IMR-90 (cell line): ENCODE measurements at regions not wholly inside any gene's neighbourhood (a gene's known extent, or its start where the extent isn't known, plus 50 kb on each side); places are given as distances from the start of the nearest gene placed in this dataset.

Experiments
- ATAC-seq: fragments of 200-7000 bp; cut with Tn5 transposase; 2 replicates; pipeline ENCODE4 v1.9.1; 2020; ENCODE audit warnings: low read depth, mild to moderate bottlenecking, moderate library complexity
- BruUV-seq: library from RNA; stranded (reverse); fragments of 400-500 nt; replicated peaks from 2 replicates; lab custom pipeline; 2021; lab: Mats Ljungman, UMichigan
- CTCF ChIA-PET: fragments of 300-600 bp; formaldehyde crosslinking; extraction: SDS; loops from one replicate; lab custom pipeline; 2021; ENCODE audit warnings: antibody characterized with exemption; lab: Yijun Ruan, JAX
- POLR2A ChIA-PET: fragments of 300-600 bp; sonication (Branson Sonifier 250); formaldehyde crosslinking; loops from one replicate; lab custom pipeline; 2022; ENCODE audit warnings: antibody characterized with exemption; ENCODE audit not compliant: unreplicated experiment; lab: Charles Lee
- DNase-seq: peaks from one replicate; pipeline ENCODE4 v3.0.0; 2013
- H2AFZ ChIP-seq: replicated peaks from 2 replicates; pipeline ENCODE3; 2013; ENCODE audit warnings: low read length, mild to moderate bottlenecking; ENCODE audit not compliant: poor library complexity
- H2AK5ac ChIP-seq: 2 replicates; pipeline ENCODE4 v1.6.1; 2013; ENCODE audit warnings: low read depth, low read length, inconsistent platforms
- H2AK9ac ChIP-seq: replicated peaks from 2 replicates; pipeline ENCODE3; 2013; ENCODE audit warnings: mild to moderate bottlenecking, low read depth, low read length, moderate library complexity; ENCODE audit not compliant: poor library complexity
- H2BK120ac ChIP-seq: 2 replicates; pipeline ENCODE4 v1.6.1; 2013; ENCODE audit warnings: low read depth, low read length, inconsistent platforms
- H2BK15ac ChIP-seq: 3 replicates; pipeline ENCODE4 v1.6.1; 2013; ENCODE audit warnings: low read depth, low read length, inconsistent platforms
- H2BK20ac ChIP-seq: 2 replicates; pipeline ENCODE4 v1.6.1; 2013; ENCODE audit warnings: low read depth, mild to moderate bottlenecking, inconsistent platforms, low read length, moderate library complexity
- H2BK5ac ChIP-seq: 2 replicates; pipeline ENCODE4 v1.6.1; 2013; ENCODE audit warnings: mild to moderate bottlenecking, low read depth, low read length, inconsistent platforms; ENCODE audit not compliant: poor library complexity, severe bottlenecking
- H3K14ac ChIP-seq: replicated peaks from 2 replicates; pipeline ENCODE4 v1.6.1; 2013; ENCODE audit warnings: low read depth, low read length, inconsistent platforms
- H3K18ac ChIP-seq: 2 replicates; pipeline ENCODE4 v1.6.1; 2013; ENCODE audit warnings: low read depth, low read length, control low read depth
- H3K23ac ChIP-seq: 2 replicates; pipeline ENCODE4 v1.6.1; 2013; ENCODE audit warnings: low read depth, low read length, inconsistent platforms
- H3K27ac ChIP-seq: 2 replicates; pipeline ENCODE4 v1.5.1; 2013; ENCODE audit warnings: mild to moderate bottlenecking, control low read depth, low read length; ENCODE audit not compliant: insufficient read depth
- H3K27me3 ChIP-seq: 2 replicates; pipeline ENCODE4 v1.6.1; 2013; ENCODE audit warnings: low read length; ENCODE audit not compliant: control insufficient read depth, insufficient read depth
- H3K36me3 ChIP-seq: 2 replicates; pipeline ENCODE4 v1.6.1; 2013; ENCODE audit warnings: low read length, mixed read lengths; ENCODE audit not compliant: control insufficient read depth, insufficient read depth
- H3K4ac ChIP-seq: 2 replicates; pipeline ENCODE4 v1.6.1; 2013; ENCODE audit warnings: low read depth, low read length, inconsistent platforms
- H3K4me1 ChIP-seq: 2 replicates; pipeline ENCODE4 v1.6.1; 2013; ENCODE audit warnings: low read length, mixed read lengths; ENCODE audit not compliant: control insufficient read depth, insufficient read depth
- H3K4me2 ChIP-seq: 2 replicates; pipeline ENCODE4 v1.6.1; 2013; ENCODE audit warnings: low read depth, mild to moderate bottlenecking, control low read depth, low read length, moderate library complexity
- H3K4me3 ChIP-seq: 2 replicates; pipeline ENCODE4 v1.5.1; 2013; ENCODE audit warnings: low read depth, mild to moderate bottlenecking, control low read depth, low read length, moderate library complexity; ENCODE audit not compliant: insufficient read depth
- H3K56ac ChIP-seq: 2 replicates; pipeline ENCODE4 v1.6.1; 2013; ENCODE audit warnings: low read length, inconsistent platforms; ENCODE audit not compliant: insufficient read depth; ENCODE audit errors: extremely low read depth
- H3K79me1 ChIP-seq, 2 experiments: 2 replicates each; pipeline ENCODE4 v1.6.1; 2013; ENCODE audit warnings: low read length in 2 of 2, inconsistent platforms in 1 of 2, low read depth in 1 of 2
- H3K9ac ChIP-seq: 2 replicates; pipeline ENCODE4 v1.6.1; 2013; ENCODE audit warnings: low read depth, low read length, control low read depth
- H3K9me1 ChIP-seq: 2 replicates; pipeline ENCODE4 v1.6.1; 2013; ENCODE audit warnings: low read length, inconsistent platforms; ENCODE audit not compliant: insufficient read depth
- H3K9me3 ChIP-seq: 2 replicates; pipeline ENCODE4 v1.6.1; 2013; ENCODE audit warnings: low read length; ENCODE audit not compliant: control insufficient read depth, insufficient read depth
- H4K20me1 ChIP-seq: 2 replicates; pipeline ENCODE4 v1.6.1; 2013; ENCODE audit warnings: low read length, inconsistent platforms; ENCODE audit not compliant: insufficient read depth
- H4K5ac ChIP-seq: 2 replicates; pipeline ENCODE4 v1.6.1; 2013; ENCODE audit warnings: mild to moderate bottlenecking, low read depth, low read length, control low read depth
- H4K8ac ChIP-seq, 2 experiments: 2 replicates each; pipeline ENCODE4 v1.6.1; 2013; ENCODE audit warnings: low read depth in 2 of 2, low read length in 2 of 2, control low read depth in 1 of 2, inconsistent platforms in 1 of 2
- H4K91ac ChIP-seq: 2 replicates; pipeline ENCODE4 v1.6.1; 2013; ENCODE audit warnings: low read depth, low read length, inconsistent platforms; ENCODE audit not compliant: insufficient read depth
- SMC3 ChIP-seq: fragments of 150-350 bp; IDR thresholded peaks from 2 replicates; pipeline ENCODE4 v1.6.1; 2016; ENCODE audit warnings: low read depth, mild to moderate bottlenecking, antibody characterized with exemption, low read length, moderate library complexity
- WGBS, 2 experiments: methylation state at CpG; one replicate each; pipeline versions ENCODE4 v1.1.5 to v1.1.7; 2013; ENCODE audit warnings: missing lambda C conversion rate in 2 of 2; ENCODE audit not compliant: insufficient read length in 1 of 2; ENCODE audit errors: extremely low coverage in 2 of 2; 5-methylcytosine and 5-hydroxymethylcytosine counted together
- dilution Hi-C: fragments of 300-500 bp; cut with HindIII; formaldehyde crosslinking; loops from one replicate; pipeline ENCODE4 v1.14.3; 2018; ENCODE audit warnings: low sequenced_read_pairs; ENCODE audit not compliant: unreplicated experiment
- in situ Hi-C: fragments of 300-500 bp; cut with MboI; formaldehyde crosslinking; loops from 3 replicates; pipeline ENCODE4 v1.14.3; 2019; ENCODE audit warnings: low sequenced_read_pairs, inconsistent platforms, mixed read lengths
- intact Hi-C: fragments of 100-400 bp; cut with micrococcal nuclease; formaldehyde crosslinking; loops from 2 replicates; pipeline ENCODE4 v1.10.0; 2022

- Histone ChIP-seq H4K5ac (no peak overlapping the region), H3K79me1 (no peaks in the 10 kb centered on the region), H2BK15ac (no peak overlapping the region), H3K4ac (no peak overlapping the region), H3K4me3 (no peak overlapping the region), H2AK9ac (no peak overlapping the region), H3K9me3 (no peaks in the 10 kb centered on the region), H3K27ac (no peak overlapping the region), H2AFZ (no peak overlapping the region), H4K91ac (no peak overlapping the region), H2AK5ac (no peak overlapping the region), H3K4me2 (no peak overlapping the region), H4K8ac (no peak overlapping the region), H3K27me3 (peaks cover 69% of the 10 kb centered on the region), H4K20me1 (no peaks in the 10 kb centered on the region), H2BK20ac (no peak overlapping the region), H3K23ac (no peak overlapping the region), H3K36me3 (no peaks in the 10 kb centered on the region), H3K56ac (no peak overlapping the region), H2BK5ac (no peak overlapping the region), H3K18ac (no peak overlapping the region), H3K14ac (no peak overlapping the region), H2BK120ac (no peak overlapping the region), H3K9ac (no peak overlapping the region), H3K4me1 (no peaks in the 10 kb centered on the region), H3K9me1 (no peaks in the 10 kb centered on the region)
- ATAC-seq = no peak
- in situ Hi-C loops (no loop called here), dilution Hi-C loops (no loop called here), intact Hi-C loops (no loop called here)
- BruUV-seq = no TSS peak
- DNase-seq = no peak
- no CpG with 5 or more reads among the region's 3 CpGs for WGBS, 2 experiments
- CTCF ChIA-PET = no interaction called here
- TF ChIP-seq SMC3 = no peak
- POLR2A ChIA-PET = no interaction called here
Observed at GRCh38 chr5:141790630-141791029, 87.6 kb downstream of the PCDH1 start.
